ENCODE measurements at regions not wholly inside any gene's neighbourhood (a gene's known extent, or its start where the extent isn't known, plus 50 kb on each side); places are given as distances from the start of the nearest gene placed in this dataset.
A peak's percentile ranks its signal among the peaks of the same experiment; 100 is the strongest.

DNA sequence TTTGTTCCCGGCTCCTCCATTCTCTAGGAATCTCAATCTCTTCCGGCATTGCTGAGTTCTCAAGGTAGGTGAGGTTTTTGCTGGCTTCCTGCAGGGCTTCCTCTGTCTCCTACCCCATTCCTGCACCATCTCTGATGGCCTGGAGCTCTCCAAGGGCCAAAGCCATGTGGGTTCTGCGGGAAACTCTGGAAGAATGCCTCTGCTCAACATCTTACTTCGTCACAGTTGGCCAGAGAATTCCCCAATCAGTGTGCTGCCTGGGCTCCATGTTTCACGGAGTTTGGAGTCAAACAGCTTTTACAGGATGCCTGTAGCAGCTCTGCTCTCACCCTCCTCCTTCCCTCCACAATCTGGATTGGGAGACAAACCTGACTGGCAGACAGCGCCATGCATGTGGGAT lies 253.9 kb upstream of the HES1 start:
- no peak overlapping the region for H3K4me3 ChIP-seq (ENCODE audit: control insufficient read depth, low read depth, low read length)
- TF ChIP-seq, protein P1, sequence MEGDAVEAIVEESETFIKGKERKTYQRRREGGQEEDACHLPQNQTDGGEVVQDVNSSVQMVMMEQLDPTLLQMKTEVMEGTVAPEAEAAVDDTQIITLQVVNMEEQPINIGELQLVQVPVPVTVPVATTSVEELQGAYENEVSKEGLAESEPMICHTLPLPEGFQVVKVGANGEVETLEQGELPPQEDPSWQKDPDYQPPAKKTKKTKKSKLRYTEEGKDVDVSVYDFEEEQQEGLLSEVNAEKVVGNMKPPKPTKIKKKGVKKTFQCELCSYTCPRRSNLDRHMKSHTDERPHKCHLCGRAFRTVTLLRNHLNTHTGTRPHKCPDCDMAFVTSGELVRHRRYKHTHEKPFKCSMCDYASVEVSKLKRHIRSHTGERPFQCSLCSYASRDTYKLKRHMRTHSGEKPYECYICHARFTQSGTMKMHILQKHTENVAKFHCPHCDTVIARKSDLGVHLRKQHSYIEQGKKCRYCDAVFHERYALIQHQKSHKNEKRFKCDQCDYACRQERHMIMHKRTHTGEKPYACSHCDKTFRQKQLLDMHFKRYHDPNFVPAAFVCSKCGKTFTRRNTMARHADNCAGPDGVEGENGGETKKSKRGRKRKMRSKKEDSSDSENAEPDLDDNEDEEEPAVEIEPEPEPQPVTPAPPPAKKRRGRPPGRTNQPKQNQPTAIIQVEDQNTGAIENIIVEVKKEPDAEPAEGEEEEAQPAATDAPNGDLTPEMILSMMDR (conservative IDR thresholded peaks at IDR 0.05; ENCODE audit: control insufficient read depth, insufficient read depth, low read depth, low read length), result no peak
- no peak for DNase-seq (ENCODE audit: low read depth)

DNA sequence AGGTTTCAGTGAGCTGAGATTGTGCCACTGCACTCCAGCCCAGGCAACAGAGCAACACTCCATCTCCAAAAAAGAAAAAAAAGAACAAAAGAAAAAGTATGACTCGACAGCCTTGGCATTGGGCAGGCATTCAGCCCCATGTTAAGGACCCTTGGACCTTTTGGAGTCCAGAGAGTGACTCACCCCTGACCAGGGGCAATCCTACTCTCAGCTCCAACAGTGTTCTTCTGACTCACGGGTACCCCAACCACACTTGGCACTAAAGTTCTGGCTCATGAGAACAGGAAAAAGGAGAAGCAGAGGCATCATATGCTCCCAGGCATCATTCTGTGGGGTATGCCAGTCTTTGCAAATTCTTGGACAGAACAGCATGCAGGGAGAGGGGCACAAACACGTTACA lies 252.4 kb upstream of the HES1 start:
- TF ChIP-seq, protein P1 (conservative IDR thresholded peaks at IDR 0.05; ENCODE audit: control insufficient read depth, insufficient read depth, low read depth, low read length), result no peak
- no peak overlapping the region for H3K4me3 ChIP-seq (ENCODE audit: control insufficient read depth, low read depth, low read length)
- DNase-seq (ENCODE audit: low read depth), result peak; percentile 48

DNA sequence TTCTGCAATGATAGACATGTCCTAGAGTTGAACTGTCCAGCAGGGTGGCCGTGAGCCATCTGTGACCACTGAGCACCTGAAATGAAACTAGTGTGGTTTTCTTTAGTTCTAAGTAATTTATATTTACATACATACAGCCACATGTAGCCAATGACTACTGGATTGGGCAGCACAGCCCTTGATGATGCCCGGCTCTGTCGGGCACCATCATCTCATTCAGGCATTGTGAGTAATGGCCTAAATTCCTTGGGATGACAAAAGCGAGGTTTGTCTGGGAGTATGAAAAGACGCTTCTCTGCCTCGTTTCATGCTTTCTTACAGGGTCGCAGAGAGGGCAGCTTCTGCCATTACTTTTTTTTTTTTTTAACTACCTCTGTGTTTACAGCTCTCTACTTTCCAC lies 251.9 kb upstream of the HES1 start:
- DNase-seq (ENCODE audit: low read depth), result no peak
- H3K4me3 ChIP-seq (ENCODE audit: control insufficient read depth, low read depth, low read length), result no peak overlapping the region
- TF ChIP-seq, protein P1 (conservative IDR thresholded peaks at IDR 0.05; ENCODE audit: control insufficient read depth, insufficient read depth, low read depth, low read length), result no peak

DNA sequence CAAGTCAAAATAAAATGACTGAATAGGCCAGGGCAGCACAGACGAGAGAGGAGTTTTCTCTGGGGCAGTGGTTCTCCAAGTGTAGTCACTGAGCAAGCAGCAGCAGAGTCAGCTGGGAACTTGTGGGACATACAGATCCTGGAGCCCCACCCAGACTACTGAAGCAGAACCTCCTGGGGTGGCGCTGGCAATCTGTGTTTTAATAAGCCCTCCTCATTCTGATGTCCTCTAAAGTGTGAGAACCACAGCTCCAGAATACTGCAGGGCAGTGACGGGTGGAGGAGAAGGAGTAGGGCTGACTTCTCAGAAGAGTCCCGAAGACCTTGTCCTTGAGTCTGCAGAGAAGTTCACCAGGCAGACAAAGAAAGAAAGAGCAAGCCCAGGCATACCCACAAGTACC lies 251.3 kb upstream of the HES1 start:
- TF ChIP-seq, protein P1 (conservative IDR thresholded peaks at IDR 0.05; ENCODE audit: control insufficient read depth, insufficient read depth, low read depth, low read length), result no peak
- DNase-seq (ENCODE audit: low read depth), result no peak
- no peak overlapping the region for H3K4me3 ChIP-seq (ENCODE audit: control insufficient read depth, low read depth, low read length)

DNA sequence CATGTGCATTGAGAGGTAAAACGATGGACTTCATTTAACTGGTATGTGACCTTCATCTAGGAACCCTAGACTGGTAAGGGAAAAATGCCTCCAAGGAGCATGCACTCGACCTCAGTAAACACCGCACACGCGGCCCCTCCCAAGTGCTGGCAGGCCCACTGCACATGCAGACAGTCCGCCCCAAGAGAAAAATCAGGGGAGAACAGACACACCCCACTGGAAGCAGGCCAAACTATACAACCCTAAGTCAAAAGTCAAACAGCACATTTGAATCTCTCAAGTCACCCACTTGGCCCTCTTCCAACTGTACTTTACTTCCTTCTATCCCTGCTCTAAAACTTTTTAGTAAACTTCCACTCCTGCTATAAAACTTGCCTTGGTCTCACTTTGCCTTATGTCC lies 250.1 kb upstream of the HES1 start:
- TF ChIP-seq, protein P1 (conservative IDR thresholded peaks at IDR 0.05; ENCODE audit: control insufficient read depth, insufficient read depth, low read depth, low read length), result no peak
- no peak for DNase-seq (ENCODE audit: low read depth)
- no peak overlapping the region for H3K4me3 ChIP-seq (ENCODE audit: control insufficient read depth, low read depth, low read length)

DNA sequence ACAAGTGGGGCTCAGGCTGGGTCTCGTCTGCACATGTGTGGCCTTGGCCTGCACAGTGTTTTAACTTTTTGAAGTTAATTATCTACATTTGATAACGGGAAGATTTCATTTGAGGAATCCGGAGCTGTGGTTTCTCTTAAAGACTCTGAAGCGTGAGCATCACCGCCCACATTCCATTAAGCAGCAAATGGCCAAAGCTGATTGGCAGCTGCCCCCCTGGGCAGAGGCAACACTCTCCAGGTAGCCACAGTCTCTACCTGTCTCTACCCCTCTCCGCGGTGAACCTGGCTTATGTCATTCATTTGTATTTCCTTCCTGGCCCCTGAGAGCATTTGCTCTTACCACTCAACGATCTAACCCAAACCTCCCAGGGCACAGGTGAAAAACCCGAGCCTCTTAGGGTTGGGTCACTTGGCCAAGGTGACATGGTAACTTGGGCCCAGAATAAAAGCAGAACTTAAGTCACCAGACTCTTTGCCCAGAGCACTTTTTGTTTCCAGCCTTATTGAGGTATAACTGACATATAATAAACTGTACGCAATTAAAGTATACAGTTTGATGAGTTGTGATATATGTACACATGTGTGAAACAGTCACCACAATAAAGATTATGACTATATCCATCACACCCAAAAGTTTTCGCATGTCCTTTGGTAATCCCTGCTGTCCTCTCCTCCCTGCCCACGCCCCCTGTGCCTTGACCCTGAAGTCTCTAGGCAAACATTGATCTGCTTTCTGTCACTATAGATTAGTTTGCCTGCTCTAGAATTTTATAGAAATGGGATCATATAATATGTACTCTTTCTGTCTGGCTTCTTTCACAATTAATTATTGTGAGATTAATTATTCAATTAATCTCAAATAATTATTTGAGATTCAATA lies 245.7 kb upstream of the HES1 start:
- TF ChIP-seq, protein P1 (conservative IDR thresholded peaks at IDR 0.05; ENCODE audit: control insufficient read depth, insufficient read depth, low read depth, low read length), result no peak
- no peak overlapping the region for H3K4me3 ChIP-seq (ENCODE audit: control insufficient read depth, low read depth, low read length)
- DNase-seq (ENCODE audit: low read depth), result no peak

Data from fibroblast of mammary gland (primary cell).